Hepatocyte (in vitro differentiated cells): ENCODE measurements at regions not wholly inside any gene's neighbourhood (a gene's known extent, or its start where the extent isn't known, plus 50 kb on each side); places are given as distances from the start of the nearest gene placed in this dataset.

Source experiments
- DNase-seq: peaks from one replicate; pipeline ENCODE4 v3.0.0-alpha.2; 2016; ENCODE audit warnings: low spot score
- H2AFZ ChIP-seq: fragments of 200-600 bp; sonication (generic); 2 replicates; pipeline ENCODE4 v1.6.0; 2016; ENCODE audit warnings: antibody characterized with exemption, mild to moderate bottlenecking
- H3K27ac ChIP-seq: fragments of 200-600 bp; sonication (generic); 2 replicates; pipeline ENCODE4 v1.5.1; 2016; ENCODE audit warnings: mild to moderate bottlenecking
- H3K27me3 ChIP-seq: fragments of 200-600 bp; sonication (generic); 2 replicates; pipeline ENCODE4 v1.6.1; 2016
- H3K36me3 ChIP-seq: fragments of 200-600 bp; sonication (generic); replicated peaks from 2 replicates; pipeline ENCODE4 v1.5.1; 2016; ENCODE audit warnings: low read depth; ENCODE audit not compliant: insufficient read depth
- H3K4me1 ChIP-seq: fragments of 200-600 bp; sonication (generic); 2 replicates; pipeline ENCODE4 v1.5.1; 2016; ENCODE audit warnings: mild to moderate bottlenecking, moderate library complexity; ENCODE audit not compliant: insufficient read depth
- H3K4me2 ChIP-seq: fragments of 200-600 bp; sonication (generic); 2 replicates; pipeline ENCODE4 v1.6.0; 2016
- H3K4me3 ChIP-seq: fragments of 200-600 bp; sonication (generic); 2 replicates; pipeline ENCODE4 v1.5.1; 2016; ENCODE audit warnings: mild to moderate bottlenecking
- H3K79me2 ChIP-seq: fragments of 200-600 bp; sonication (generic); 2 replicates; pipeline ENCODE4 v1.6.0; 2017; ENCODE audit warnings: mild to moderate bottlenecking
- H3K9me2 ChIP-seq: fragments of 200-600 bp; sonication (generic); replicated peaks from 2 replicates; pipeline ENCODE4 v1.6.0; 2017; ENCODE audit warnings: mild to moderate bottlenecking; ENCODE audit not compliant: insufficient read depth
- H3K9me3 ChIP-seq: fragments of 200-600 bp; sonication (generic); 2 replicates; pipeline ENCODE4 v1.5.1; 2016; ENCODE audit warnings: low read depth, mild to moderate bottlenecking
- H4K20me1 ChIP-seq: fragments of 200-600 bp; sonication (generic); 2 replicates; pipeline ENCODE4 v1.6.0; 2016; ENCODE audit warnings: mild to moderate bottlenecking; ENCODE audit not compliant: insufficient read depth, poor library complexity, severe bottlenecking
- EZH2 ChIP-seq: fragments of 200-600 bp; sonication (generic); IDR thresholded peaks from 2 replicates; pipeline ENCODE4 v1.6.1; 2016; ENCODE audit warnings: antibody characterized with exemption, mild to moderate bottlenecking, borderline replicate concordance
- EZH2phosphoT487 ChIP-seq: fragments of 200-600 bp; sonication (generic); IDR thresholded peaks from one replicate; pipeline ENCODE4 v1.6.1; 2018; ENCODE audit warnings: antibody characterized with exemption, mild to moderate bottlenecking, low read depth, moderate library complexity; ENCODE audit not compliant: unreplicated experiment, severe bottlenecking
- WGBS: methylation state at CpG from one replicate; pipeline ENCODE4 v1.1.6; 2016; ENCODE audit warnings: low lambda C conversion rate; ENCODE audit errors: missing lambda C conversion rate; 5-methylcytosine and 5-hydroxymethylcytosine counted together
- TF ChIP-seq, protein P1 (sequence below): fragments of 200-600 bp; sonication (generic); IDR thresholded peaks from 2 replicates; pipeline ENCODE4 v1.5.1; 2016; ENCODE audit warnings: antibody characterized with exemption, mild to moderate bottlenecking; ENCODE audit not compliant: poor library complexity

DNA sequence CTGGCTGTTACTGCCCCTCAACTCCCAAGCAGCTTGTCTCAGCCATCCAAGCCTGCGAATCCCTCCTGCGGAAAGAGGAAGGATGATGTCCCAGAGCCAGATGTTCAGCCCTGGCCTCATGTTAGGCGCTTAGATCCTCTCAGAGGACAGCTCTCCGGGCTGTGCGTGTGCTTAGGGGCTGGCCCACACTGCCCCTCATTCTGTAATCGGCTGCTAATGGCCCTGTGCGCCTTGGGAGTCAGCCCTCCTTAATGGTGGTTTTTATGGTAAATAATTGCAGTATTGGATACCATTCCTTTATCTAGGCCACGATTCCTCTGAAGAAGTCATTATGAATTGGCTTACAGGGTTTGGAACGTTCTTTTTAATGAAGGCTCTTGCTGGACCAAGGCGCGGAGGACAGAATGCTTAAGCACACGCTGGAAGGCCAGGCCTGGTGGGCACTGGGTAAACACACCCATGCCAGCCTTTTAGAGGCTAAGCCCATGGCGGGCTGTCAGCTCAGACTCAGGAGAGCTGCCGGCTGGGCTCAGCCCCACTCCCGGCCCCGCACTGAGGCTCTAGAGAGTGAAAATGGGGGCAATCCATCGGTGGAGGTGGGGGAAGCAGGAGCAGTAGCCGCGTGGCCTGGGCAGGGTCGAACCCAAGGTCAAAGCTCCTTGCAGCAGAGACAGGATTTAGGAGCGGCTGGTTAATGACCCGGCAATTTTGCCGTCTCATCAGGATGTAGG lies 1157.5 kb downstream of the BRD1 start:
- WGBS, result 82% methylated on average over 23 of the region's 23 CpGs
- no peaks in the 10 kb centered on the region for H3K36me3 ChIP-seq
- no peaks in the 10 kb centered on the region for H3K9me3 ChIP-seq
- TF ChIP-seq EZH2phosphoT487 (no peak), EZH2 (no peak)
- TF ChIP-seq, protein P1, sequence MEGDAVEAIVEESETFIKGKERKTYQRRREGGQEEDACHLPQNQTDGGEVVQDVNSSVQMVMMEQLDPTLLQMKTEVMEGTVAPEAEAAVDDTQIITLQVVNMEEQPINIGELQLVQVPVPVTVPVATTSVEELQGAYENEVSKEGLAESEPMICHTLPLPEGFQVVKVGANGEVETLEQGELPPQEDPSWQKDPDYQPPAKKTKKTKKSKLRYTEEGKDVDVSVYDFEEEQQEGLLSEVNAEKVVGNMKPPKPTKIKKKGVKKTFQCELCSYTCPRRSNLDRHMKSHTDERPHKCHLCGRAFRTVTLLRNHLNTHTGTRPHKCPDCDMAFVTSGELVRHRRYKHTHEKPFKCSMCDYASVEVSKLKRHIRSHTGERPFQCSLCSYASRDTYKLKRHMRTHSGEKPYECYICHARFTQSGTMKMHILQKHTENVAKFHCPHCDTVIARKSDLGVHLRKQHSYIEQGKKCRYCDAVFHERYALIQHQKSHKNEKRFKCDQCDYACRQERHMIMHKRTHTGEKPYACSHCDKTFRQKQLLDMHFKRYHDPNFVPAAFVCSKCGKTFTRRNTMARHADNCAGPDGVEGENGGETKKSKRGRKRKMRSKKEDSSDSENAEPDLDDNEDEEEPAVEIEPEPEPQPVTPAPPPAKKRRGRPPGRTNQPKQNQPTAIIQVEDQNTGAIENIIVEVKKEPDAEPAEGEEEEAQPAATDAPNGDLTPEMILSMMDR, result no peak
- H2AFZ ChIP-seq, result no peak overlapping the region
- no peaks in the 10 kb centered on the region for H4K20me1 ChIP-seq
- H3K9me2 ChIP-seq, result no peaks in the 10 kb centered on the region
- no peaks in the 10 kb centered on the region for H3K79me2 ChIP-seq
- no peak for DNase-seq
- H3K4me3 ChIP-seq, result no peak overlapping the region
- no peaks in the 10 kb centered on the region for H3K27me3 ChIP-seq
- H3K4me1 ChIP-seq, result no peaks in the 10 kb centered on the region
- H3K27ac ChIP-seq, result no peak overlapping the region
- H3K4me2 ChIP-seq, result no peak overlapping the region

DNA sequence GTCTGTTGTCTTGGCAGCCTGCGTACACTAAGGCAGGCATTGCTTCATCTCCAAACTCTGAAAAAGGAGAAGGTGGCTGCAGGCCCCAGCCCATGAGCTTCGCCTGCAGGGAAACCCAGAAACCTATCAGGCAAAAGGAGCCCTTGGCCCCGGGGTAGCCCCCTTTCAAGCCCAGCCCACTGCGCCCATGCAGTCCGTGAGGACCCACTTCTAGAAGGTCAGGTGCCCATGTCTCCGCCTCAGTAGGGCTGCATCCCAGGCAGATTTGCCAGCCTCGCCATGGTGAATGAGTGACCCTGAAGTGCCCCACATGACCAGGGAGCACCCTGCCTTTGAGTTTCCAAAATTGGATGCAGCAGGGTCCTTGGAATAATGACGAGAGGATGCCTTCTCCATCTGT lies 1158.4 kb downstream of the BRD1 start:
- Histone ChIP-seq H3K4me2 (no peak overlapping the region), H3K79me2 (no peaks in the 10 kb centered on the region), H3K27ac (no peak overlapping the region), H3K4me3 (no peak overlapping the region), H3K36me3 (no peaks in the 10 kb centered on the region), H3K9me2 (no peaks in the 10 kb centered on the region), H4K20me1 (no peaks in the 10 kb centered on the region), H2AFZ (no peak overlapping the region), H3K27me3 (no peaks in the 10 kb centered on the region), H3K9me3 (no peaks in the 10 kb centered on the region), H3K4me1 (no peaks in the 10 kb centered on the region)
- WGBS, result 96% methylated on average over 8 of the region's 8 CpGs
- TF ChIP-seq, protein P1, result no peak
- no peak for TF ChIP-seq EZH2
- TF ChIP-seq EZH2phosphoT487, result no peak
- no peak for DNase-seq

GRCh38 chr22:48667289-48667688 lies 1160.4 kb downstream of the BRD1 start:
- Histone ChIP-seq H3K79me2 (no peaks in the 10 kb centered on the region), H3K27ac (no peak overlapping the region), H3K4me1 (no peaks in the 10 kb centered on the region), H3K9me2 (no peaks in the 10 kb centered on the region), H2AFZ (no peak overlapping the region), H3K4me2 (no peak overlapping the region), H3K4me3 (no peak overlapping the region), H4K20me1 (no peaks in the 10 kb centered on the region), H3K36me3 (no peaks in the 10 kb centered on the region), H3K27me3 (no peaks in the 10 kb centered on the region), H3K9me3 (no peaks in the 10 kb centered on the region)
- TF ChIP-seq EZH2, result no peak
- TF ChIP-seq, protein P1, result no peak
- TF ChIP-seq EZH2phosphoT487, result no peak
- no peak for DNase-seq
- WGBS, result 85% methylated on average over 14 of the region's 14 CpGs
